ENCODE measurements at regions not wholly inside any gene's neighbourhood (a gene's known extent, or its start where the extent isn't known, plus 50 kb on each side); places are given as distances from the start of the nearest gene placed in this dataset.

DNA sequence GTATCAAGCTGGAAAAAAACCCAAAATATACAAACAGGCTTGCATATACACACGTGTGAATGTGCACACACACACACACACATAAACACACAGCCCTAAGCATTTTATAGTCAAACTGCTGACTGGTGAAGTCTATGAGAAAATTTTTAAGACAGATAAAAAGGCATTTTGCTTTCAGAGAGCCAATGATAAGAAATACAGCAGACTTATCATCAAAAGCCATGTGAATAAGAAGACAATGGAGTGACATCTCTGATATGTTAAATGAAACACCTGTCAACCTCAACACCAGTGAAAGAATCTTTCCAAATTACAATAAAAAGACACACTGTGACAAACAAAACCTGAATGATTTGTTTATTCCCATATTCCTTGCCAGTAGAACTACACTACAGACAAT lies 233.3 kb downstream of the CDH9 start:
- TF ChIP-seq POLR2A (IDR thresholded peaks at IDR 0.05) (no peak), EP300 (IDR thresholded peaks at IDR 0.05) (no peak)
- TF ChIP-seq, protein P1, sequence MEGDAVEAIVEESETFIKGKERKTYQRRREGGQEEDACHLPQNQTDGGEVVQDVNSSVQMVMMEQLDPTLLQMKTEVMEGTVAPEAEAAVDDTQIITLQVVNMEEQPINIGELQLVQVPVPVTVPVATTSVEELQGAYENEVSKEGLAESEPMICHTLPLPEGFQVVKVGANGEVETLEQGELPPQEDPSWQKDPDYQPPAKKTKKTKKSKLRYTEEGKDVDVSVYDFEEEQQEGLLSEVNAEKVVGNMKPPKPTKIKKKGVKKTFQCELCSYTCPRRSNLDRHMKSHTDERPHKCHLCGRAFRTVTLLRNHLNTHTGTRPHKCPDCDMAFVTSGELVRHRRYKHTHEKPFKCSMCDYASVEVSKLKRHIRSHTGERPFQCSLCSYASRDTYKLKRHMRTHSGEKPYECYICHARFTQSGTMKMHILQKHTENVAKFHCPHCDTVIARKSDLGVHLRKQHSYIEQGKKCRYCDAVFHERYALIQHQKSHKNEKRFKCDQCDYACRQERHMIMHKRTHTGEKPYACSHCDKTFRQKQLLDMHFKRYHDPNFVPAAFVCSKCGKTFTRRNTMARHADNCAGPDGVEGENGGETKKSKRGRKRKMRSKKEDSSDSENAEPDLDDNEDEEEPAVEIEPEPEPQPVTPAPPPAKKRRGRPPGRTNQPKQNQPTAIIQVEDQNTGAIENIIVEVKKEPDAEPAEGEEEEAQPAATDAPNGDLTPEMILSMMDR (IDR thresholded peaks at IDR 0.05): no peak

Measured in tibial nerve (tissue), 4 donors.